Right lobe of liver (tissue), 4 donors: ENCODE measurements at regions not wholly inside any gene's neighbourhood (a gene's known extent, or its start where the extent isn't known, plus 50 kb on each side); places are given as distances from the start of the nearest gene placed in this dataset.

ENCODE experiments used
- POLR2A ChIP-seq: fragments of 450-650 bp; IDR thresholded peaks from one replicate; pipeline ENCODE4 v1.6.1; 2017; ENCODE audit warnings: antibody characterized with exemption, mild to moderate bottlenecking
- TF ChIP-seq, protein P1 (sequence below), 4 donors: fragments of 200-600 bp in 3 of 4; fragments of 450-650 bp in 1 of 4; IDR thresholded peaks; one replicate each; pipeline versions ENCODE4 v1.5.1 to v1.8.0; 2016 to 2022; ENCODE audit warnings: antibody characterized with exemption in 4 of 4, mild to moderate bottlenecking in 2 of 4
- donor health status: DM: no; HTN: no; CAD: no.
- donor health status: DM: no; HTN: no; CAD: no.
- donor health status: DM: no; HTN: yes; CAD: no.

DNA sequence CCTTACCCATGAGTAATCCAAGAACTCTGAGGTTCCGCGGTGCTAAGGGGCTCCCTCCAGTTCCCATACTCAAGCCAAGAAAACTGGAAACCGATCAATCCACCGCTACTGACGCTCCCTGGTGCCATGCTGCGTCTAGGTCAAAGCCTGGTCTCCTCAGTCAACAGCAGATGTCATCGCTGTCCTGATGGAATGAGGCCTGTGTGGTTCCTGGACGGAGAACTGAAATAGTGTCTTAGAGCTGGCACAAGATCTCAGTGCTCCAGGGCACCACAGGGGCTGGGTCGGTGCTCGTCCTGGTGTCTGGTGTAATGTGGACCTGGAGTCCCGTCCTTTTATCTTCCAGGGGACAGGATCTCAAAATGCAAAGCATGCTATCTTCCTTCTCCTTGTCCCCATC is 373.9 kb upstream of the CFAP20DC start:
- TF ChIP-seq, protein P1, sequence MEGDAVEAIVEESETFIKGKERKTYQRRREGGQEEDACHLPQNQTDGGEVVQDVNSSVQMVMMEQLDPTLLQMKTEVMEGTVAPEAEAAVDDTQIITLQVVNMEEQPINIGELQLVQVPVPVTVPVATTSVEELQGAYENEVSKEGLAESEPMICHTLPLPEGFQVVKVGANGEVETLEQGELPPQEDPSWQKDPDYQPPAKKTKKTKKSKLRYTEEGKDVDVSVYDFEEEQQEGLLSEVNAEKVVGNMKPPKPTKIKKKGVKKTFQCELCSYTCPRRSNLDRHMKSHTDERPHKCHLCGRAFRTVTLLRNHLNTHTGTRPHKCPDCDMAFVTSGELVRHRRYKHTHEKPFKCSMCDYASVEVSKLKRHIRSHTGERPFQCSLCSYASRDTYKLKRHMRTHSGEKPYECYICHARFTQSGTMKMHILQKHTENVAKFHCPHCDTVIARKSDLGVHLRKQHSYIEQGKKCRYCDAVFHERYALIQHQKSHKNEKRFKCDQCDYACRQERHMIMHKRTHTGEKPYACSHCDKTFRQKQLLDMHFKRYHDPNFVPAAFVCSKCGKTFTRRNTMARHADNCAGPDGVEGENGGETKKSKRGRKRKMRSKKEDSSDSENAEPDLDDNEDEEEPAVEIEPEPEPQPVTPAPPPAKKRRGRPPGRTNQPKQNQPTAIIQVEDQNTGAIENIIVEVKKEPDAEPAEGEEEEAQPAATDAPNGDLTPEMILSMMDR (IDR thresholded peaks at IDR 0.05) = no peak
- no peak for TF ChIP-seq POLR2A
